ENCODE measurements at regions not wholly inside any gene's neighbourhood (a gene's known extent, or its start where the extent isn't known, plus 50 kb on each side); places are given as distances from the start of the nearest gene placed in this dataset.
A peak's percentile ranks its signal among the peaks of the same experiment; 100 is the strongest.
"Not testable (repeated sequence)": the region's sequence is repeated elsewhere in the genome, so short reads cannot be mapped to it uniquely, and the experiment has no call there.

DNA sequence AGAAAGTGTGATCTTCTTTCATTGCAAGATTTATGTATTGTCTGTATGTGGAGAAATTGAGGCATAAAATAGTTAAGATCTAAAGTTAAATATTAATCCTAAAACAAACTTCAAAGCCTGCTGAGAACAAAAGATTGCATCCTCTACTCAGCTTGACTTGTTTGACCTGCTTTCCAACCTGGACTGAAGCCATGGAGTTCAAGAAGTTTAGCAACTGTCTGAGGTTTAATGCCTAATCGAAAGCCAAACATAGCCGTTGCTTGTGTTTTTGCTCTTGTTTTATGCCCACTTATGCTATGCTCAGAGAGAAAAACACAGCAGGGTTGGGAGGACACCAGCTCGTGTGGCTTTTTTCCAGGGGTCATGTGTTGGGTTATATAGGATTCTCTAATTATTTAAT is 135.6 kb downstream of the NUFIP1 start:
- POLR2A ChIA-PET: no interaction called here
- intact Hi-C loops (cut with micrococcal nuclease): no loop called here
- H3K4me3 Mint-ChIP-seq: no peak overlapping the region

DNA sequence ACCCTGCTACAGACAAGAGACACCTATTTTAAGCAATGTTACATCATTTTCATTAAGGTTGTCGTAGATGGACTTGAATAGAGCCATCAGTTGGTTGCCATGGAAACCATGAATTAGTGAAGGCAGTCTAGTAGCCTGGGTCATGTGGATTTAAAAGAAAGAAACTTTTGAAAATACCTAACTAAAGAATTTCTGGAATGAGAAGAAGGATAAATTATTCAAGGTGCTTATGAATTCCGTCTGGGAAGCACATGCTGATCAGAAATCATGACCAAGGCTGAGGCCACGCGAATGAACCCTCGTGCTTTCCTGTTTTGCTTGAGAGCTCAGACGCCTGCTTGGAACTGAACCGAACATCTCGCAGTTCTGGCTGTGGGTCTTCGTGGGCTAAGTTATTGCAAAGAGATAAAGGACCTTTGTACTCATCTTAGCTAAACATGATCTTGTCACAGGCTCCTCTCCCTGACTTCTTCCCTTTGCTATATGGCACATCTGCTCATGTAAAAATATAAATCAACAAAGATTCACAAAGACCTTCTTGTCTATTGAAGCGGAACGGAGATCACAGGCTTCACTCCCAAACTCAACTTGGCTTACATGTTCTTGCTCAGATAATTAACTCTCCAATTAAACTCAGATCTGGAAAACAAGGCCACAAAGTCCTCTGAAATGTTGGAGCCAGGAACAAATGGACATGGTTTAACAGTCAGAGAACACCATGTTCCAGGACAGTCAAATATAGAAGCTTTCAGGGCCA is 140.2 kb downstream of the NUFIP1 start:
- Histone ChIP-seq H3K27me3 (ENCODE audit: control insufficient read depth in 2 of 2, insufficient read depth in 2 of 2, low read length in 2 of 2) (no peaks in the 10 kb centered on the region), H3K27ac (ENCODE audit: low read depth, low read length) (no peak overlapping the region), H3K4me1 (ENCODE audit: control insufficient read depth in 2 of 2, insufficient read depth in 2 of 2, low read length in 2 of 2) (no peaks in the 10 kb centered on the region), H3K9me3 (ENCODE audit: control insufficient read depth in 2 of 3, low read length in 3 of 3) (no peaks in the 10 kb centered on the region), H3K4me3 (ENCODE audit: low read length) (no peak overlapping the region), H3K36me3 (ENCODE audit: control insufficient read depth in 2 of 3, insufficient read depth in 3 of 3, low read length in 3 of 3) (no peaks in the 10 kb centered on the region)
- no peak overlapping the region for H3K4me3 Mint-ChIP-seq
- no peaks in the 10 kb centered on the region for H3K9me3 Mint-ChIP-seq
- DNase-seq (no peak), ATAC-seq (no peak)
- H3K27me3 Mint-ChIP-seq: peaks cover 8 to 20% (median 15%) of the 10 kb centered on the region in 5 donors
- POLR2A ChIA-PET: no interaction called here
- CTCF ChIA-PET: no interaction called here
- no peaks in the 10 kb centered on the region for H3K4me1 Mint-ChIP-seq
- H3K36me3 Mint-ChIP-seq: no peaks in the 10 kb centered on the region
- no peak overlapping the region for H3K27ac Mint-ChIP-seq
- intact Hi-C loops (cut with micrococcal nuclease): no loop called here

More for the DNA sequence above, 135.6 kb downstream of the NUFIP1 start:
- no peaks in the 10 kb centered on the region for H3K9me3 Mint-ChIP-seq
- CTCF ChIA-PET: no interaction called here
- no peak for ATAC-seq
- Histone ChIP-seq H3K9me3 (ENCODE audit: control insufficient read depth in 2 of 3, low read length in 3 of 3) (no peaks in the 10 kb centered on the region), H3K27ac (ENCODE audit: low read depth, low read length) (no peak overlapping the region), H3K4me3 (ENCODE audit: low read length) (no peak overlapping the region), H3K4me1 (ENCODE audit: control insufficient read depth in 2 of 2, insufficient read depth in 2 of 2, low read length in 2 of 2) (no peaks in the 10 kb centered on the region), H3K27me3 (ENCODE audit: control insufficient read depth in 2 of 2, insufficient read depth in 2 of 2, low read length in 2 of 2) (no peaks in the 10 kb centered on the region), H3K36me3 (ENCODE audit: control insufficient read depth in 2 of 3, insufficient read depth in 3 of 3, low read length in 3 of 3) (no peaks in the 10 kb centered on the region)
- peaks cover 4 to 31% (median 23%) of the 10 kb centered on the region in 5 donors for H3K27me3 Mint-ChIP-seq
- H3K36me3 Mint-ChIP-seq: no peaks in the 10 kb centered on the region
- no peak for DNase-seq
- no peaks in the 10 kb centered on the region for H3K4me1 Mint-ChIP-seq
- H3K27ac Mint-ChIP-seq: no peak overlapping the region

DNA sequence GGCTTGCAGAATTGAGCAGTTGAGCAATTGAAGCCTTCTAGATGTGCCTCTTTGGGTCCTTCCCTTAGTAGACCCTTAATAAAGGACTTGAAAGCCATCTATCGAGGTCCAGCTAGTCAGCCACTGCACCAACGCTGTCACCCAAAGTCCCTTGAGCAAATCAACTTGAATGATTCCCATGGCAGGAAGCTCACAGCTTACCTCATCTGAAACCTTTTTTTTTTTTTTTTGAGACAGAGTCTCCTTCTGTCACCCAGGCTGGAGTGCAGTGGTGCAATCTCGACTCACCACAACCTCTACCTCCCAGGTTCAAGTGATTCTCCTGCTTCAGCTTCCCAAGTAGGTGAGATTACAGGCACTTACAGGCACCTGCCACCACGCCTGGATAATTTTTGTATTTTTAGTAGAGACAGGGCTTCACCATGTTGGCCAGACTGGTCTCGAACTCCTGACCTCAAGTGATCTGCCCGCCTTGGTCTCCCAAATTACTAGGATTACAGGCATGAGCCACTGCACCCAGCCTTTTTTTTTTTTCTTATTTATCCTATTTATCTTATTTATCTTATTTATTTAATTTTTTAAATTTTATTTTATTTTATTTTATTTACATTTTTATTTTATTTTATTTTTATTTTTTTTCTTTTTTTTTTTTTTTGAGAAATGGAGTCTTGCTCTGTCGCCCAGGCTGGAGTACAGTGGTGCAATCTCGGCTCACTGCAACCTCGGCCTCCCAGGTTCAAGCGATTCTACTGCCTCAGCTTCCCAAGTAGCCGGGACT is 143.8 kb downstream of the NUFIP1 start:
- H3K36me3 Mint-ChIP-seq; H3K4me3 ChIP-seq (ENCODE audit: low read length); DNase-seq; H3K27ac Mint-ChIP-seq; H3K27me3 ChIP-seq (ENCODE audit: control insufficient read depth in 2 of 2, insufficient read depth in 2 of 2, low read length in 2 of 2); H3K9me3 Mint-ChIP-seq; H3K27ac ChIP-seq (ENCODE audit: low read depth, low read length); CTCF ChIA-PET; H3K36me3 ChIP-seq (ENCODE audit: control insufficient read depth in 2 of 3, insufficient read depth in 3 of 3, low read length in 3 of 3); ATAC-seq; H3K9me3 ChIP-seq (ENCODE audit: control insufficient read depth in 2 of 3, low read length in 3 of 3); intact Hi-C loops (cut with micrococcal nuclease); H3K4me1 Mint-ChIP-seq; H3K4me3 Mint-ChIP-seq; H3K4me1 ChIP-seq (ENCODE audit: control insufficient read depth in 2 of 2, insufficient read depth in 2 of 2, low read length in 2 of 2): not testable (repeated sequence)
- POLR2A ChIA-PET: interaction anchor here (0.6 kb wide), 1 partner anchor 428 kb away, joined by 4 read pairs; no protein-coding TSS in a partner anchor
- H3K27me3 Mint-ChIP-seq: peaks cover 8 to 25% (median 12%) of the 10 kb centered on the region in 5 donors

DNA sequence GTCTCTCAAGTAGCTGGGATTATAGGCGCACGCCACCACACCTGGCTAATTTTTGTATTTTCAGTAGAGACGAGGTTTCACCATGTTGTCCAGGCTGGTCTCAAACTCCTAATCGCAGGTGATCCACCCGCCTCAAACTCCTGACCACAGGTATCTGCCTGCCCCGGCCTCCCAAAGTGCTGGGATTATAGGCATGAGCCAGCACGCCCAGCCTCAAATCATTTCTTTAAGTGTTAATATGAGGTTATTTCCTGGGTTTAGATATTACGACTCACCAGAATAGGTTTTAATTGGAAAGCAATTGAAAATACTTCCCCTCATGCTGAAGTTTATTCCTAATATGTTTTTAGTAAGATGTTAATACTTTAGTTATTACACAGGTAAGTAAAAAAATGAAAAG is 144.5 kb downstream of the NUFIP1 start:
- ATAC-seq (no peak), DNase-seq (no peak)
- H3K27ac Mint-ChIP-seq: no peak overlapping the region
- no peaks in the 10 kb centered on the region for H3K27me3 ChIP-seq (ENCODE audit: control insufficient read depth in 2 of 2, insufficient read depth in 2 of 2, low read length in 2 of 2)
- no peaks in the 10 kb centered on the region for H3K36me3 ChIP-seq (ENCODE audit: control insufficient read depth in 2 of 3, insufficient read depth in 3 of 3, low read length in 3 of 3)
- no peak overlapping the region for H3K4me3 Mint-ChIP-seq
- CTCF ChIA-PET: no interaction called here
- no peak overlapping the region for H3K4me3 ChIP-seq (ENCODE audit: low read length)
- no peaks in the 10 kb centered on the region for H3K4me1 ChIP-seq (ENCODE audit: control insufficient read depth in 2 of 2, insufficient read depth in 2 of 2, low read length in 2 of 2)
- peaks cover 10 to 25% (median 14%) of the 10 kb centered on the region in 5 donors for H3K27me3 Mint-ChIP-seq
- no peak overlapping the region for H3K27ac ChIP-seq (ENCODE audit: low read depth, low read length)
- peaks cover 0 to 5% (median 0%) of the 10 kb centered on the region in 7 donors for H3K4me1 Mint-ChIP-seq
- H3K9me3 ChIP-seq (ENCODE audit: control insufficient read depth in 2 of 3, low read length in 3 of 3): no peaks in the 10 kb centered on the region
- intact Hi-C loops (cut with micrococcal nuclease): no loop called here
- H3K36me3 Mint-ChIP-seq: no peaks in the 10 kb centered on the region
- H3K9me3 Mint-ChIP-seq: no peaks in the 10 kb centered on the region
- POLR2A ChIA-PET: no interaction called here

DNA sequence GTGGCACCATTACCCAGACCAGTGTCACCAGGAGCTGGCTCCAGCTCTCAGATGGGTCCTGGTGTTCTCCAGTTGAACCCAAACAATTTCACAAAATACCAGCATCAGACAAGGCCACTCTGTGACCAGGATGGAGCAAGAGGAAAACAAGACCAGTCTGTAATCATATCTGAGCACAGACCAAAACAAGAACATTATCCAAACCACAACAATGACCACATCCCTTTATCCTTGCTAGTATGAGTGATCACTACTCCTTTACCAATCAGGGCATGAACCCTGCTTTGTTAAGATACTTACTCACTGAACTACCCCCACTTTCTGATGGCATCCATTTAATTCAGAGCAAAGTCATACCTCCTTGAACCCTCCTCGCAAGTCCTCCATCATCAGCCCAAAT is 145.9 kb downstream of the NUFIP1 start:
- H3K27me3 Mint-ChIP-seq: peaks cover 5 to 18% (median 8%) of the 10 kb centered on the region in 5 donors
- Histone ChIP-seq H3K4me3 (ENCODE audit: low read length) (no peak overlapping the region), H3K36me3 (ENCODE audit: control insufficient read depth in 2 of 3, insufficient read depth in 3 of 3, low read length in 3 of 3) (no peaks in the 10 kb centered on the region), H3K9me3 (ENCODE audit: control insufficient read depth in 2 of 3, low read length in 3 of 3) (no peaks in the 10 kb centered on the region), H3K27ac (ENCODE audit: low read depth, low read length) (no peak overlapping the region), H3K4me1 (ENCODE audit: control insufficient read depth in 2 of 2, insufficient read depth in 2 of 2, low read length in 2 of 2) (no peaks in the 10 kb centered on the region), H3K27me3 (ENCODE audit: control insufficient read depth in 2 of 2, insufficient read depth in 2 of 2, low read length in 2 of 2) (no peaks in the 10 kb centered on the region)
- ChIA-PET POLR2A (no interaction called here), CTCF (no interaction called here)
- no peak overlapping the region for H3K4me3 Mint-ChIP-seq
- ATAC-seq: peak; percentile 41
- intact Hi-C loops (cut with micrococcal nuclease): no loop called here
- H3K9me3 Mint-ChIP-seq: no peaks in the 10 kb centered on the region
- no peaks in the 10 kb centered on the region for H3K36me3 Mint-ChIP-seq
- no peak overlapping the region for H3K27ac Mint-ChIP-seq
- no peak for DNase-seq
- peaks cover 0 to 5% (median 0%) of the 10 kb centered on the region in 7 donors for H3K4me1 Mint-ChIP-seq

DNA sequence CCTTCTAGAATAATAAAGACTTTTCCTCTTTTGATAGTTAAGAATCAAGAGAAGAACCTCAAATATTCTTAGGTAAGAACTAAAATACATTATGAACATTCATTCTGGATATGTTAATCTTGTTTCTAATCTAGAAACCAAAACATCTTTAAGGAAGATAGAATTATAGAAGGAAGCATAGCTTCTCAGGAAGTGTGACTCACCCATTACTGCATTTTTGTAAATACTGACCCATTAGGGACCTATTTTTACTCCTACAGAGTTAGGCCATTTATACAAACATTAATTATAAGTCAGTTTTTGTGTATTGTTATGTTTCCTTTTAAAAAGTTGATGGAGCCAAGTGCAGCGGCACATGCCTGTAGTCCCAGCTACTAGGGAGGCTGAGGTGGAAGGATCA is 147.1 kb downstream of the NUFIP1 start:
- intact Hi-C loops (cut with micrococcal nuclease): no loop called here
- no peak for ATAC-seq
- H3K27me3 ChIP-seq (ENCODE audit: control insufficient read depth in 2 of 2, insufficient read depth in 2 of 2, low read length in 2 of 2): no peaks in the 10 kb centered on the region
- CTCF ChIA-PET: no interaction called here
- H3K9me3 ChIP-seq (ENCODE audit: control insufficient read depth in 2 of 3, low read length in 3 of 3): no peaks in the 10 kb centered on the region
- POLR2A ChIA-PET: no interaction called here
- no peaks in the 10 kb centered on the region for H3K36me3 Mint-ChIP-seq
- no peaks in the 10 kb centered on the region for H3K9me3 Mint-ChIP-seq
- no peaks in the 10 kb centered on the region for H3K36me3 ChIP-seq (ENCODE audit: control insufficient read depth in 2 of 3, insufficient read depth in 3 of 3, low read length in 3 of 3)
- no peak overlapping the region for H3K27ac Mint-ChIP-seq
- H3K27ac ChIP-seq (ENCODE audit: low read depth, low read length): no peak overlapping the region
- no peak for DNase-seq
- no peaks in the 10 kb centered on the region for H3K4me1 ChIP-seq (ENCODE audit: control insufficient read depth in 2 of 2, insufficient read depth in 2 of 2, low read length in 2 of 2)
- no peak overlapping the region for H3K4me3 ChIP-seq (ENCODE audit: low read length)
- no peak overlapping the region for H3K4me3 Mint-ChIP-seq
- H3K4me1 Mint-ChIP-seq: peaks cover 0 to 5% (median 0%) of the 10 kb centered on the region in 7 donors
- H3K27me3 Mint-ChIP-seq: peaks cover 5 to 11% (median 7%) of the 10 kb centered on the region in 5 donors

DNA sequence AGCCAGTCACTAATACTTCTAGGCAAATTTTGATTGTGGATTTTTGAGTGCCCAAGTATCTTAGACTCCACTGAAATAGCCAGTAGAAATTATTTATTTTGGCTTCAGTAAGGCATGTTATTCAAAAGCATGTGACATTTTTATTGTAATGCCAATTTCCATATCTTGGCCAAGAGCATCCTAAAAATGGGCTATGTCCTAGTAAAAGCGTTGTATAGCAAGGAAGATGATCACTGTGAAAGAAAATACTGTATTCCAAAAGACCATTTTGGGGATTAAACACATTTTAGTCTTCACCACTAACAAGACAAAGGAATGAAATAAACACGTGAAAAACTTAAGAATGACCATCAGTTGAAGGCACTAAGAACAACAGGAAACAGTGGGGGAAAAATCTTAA is 149.1 kb downstream of the NUFIP1 start:
- DNase-seq: no peak
- no peak overlapping the region for H3K27ac ChIP-seq (ENCODE audit: low read depth, low read length)
- no peak for ATAC-seq
- no peaks in the 10 kb centered on the region for H3K9me3 Mint-ChIP-seq
- peaks cover 0 to 5% (median 0%) of the 10 kb centered on the region in 7 donors for H3K4me1 Mint-ChIP-seq
- no peaks in the 10 kb centered on the region for H3K9me3 ChIP-seq (ENCODE audit: control insufficient read depth in 2 of 3, low read length in 3 of 3)
- no peak overlapping the region for H3K27ac Mint-ChIP-seq
- no peaks in the 10 kb centered on the region for H3K36me3 Mint-ChIP-seq
- ChIA-PET POLR2A (no interaction called here), CTCF (no interaction called here)
- H3K27me3 ChIP-seq (ENCODE audit: control insufficient read depth in 2 of 2, insufficient read depth in 2 of 2, low read length in 2 of 2): no peaks in the 10 kb centered on the region
- H3K4me3 Mint-ChIP-seq: no peak overlapping the region
- peaks cover 0 to 10% (median 2%) of the 10 kb centered on the region in 5 donors for H3K27me3 Mint-ChIP-seq
- H3K4me1 ChIP-seq (ENCODE audit: control insufficient read depth in 2 of 2, insufficient read depth in 2 of 2, low read length in 2 of 2): no peaks in the 10 kb centered on the region
- H3K36me3 ChIP-seq (ENCODE audit: control insufficient read depth in 2 of 3, insufficient read depth in 3 of 3, low read length in 3 of 3): no peaks in the 10 kb centered on the region
- H3K4me3 ChIP-seq (ENCODE audit: low read length): no peak overlapping the region
- intact Hi-C loops (cut with micrococcal nuclease): no loop called here
